ENCODE measurements at regions not wholly inside any gene's neighbourhood (a gene's known extent, or its start where the extent isn't known, plus 50 kb on each side); places are given as distances from the start of the nearest gene placed in this dataset.
"Not testable (repeated sequence)": the region's sequence is repeated elsewhere in the genome, so short reads cannot be mapped to it uniquely, and the experiment has no call there.

- no peak for DNase-seq
Measured at GRCh38 chr11:81368192-81368591, 1365.5 kb downstream of the FAM181B start.

- DNase-seq, result no peak
Measured at GRCh38 chr11:81365496-81365895, 1368.2 kb downstream of the FAM181B start.

- no peak for DNase-seq
Measured at GRCh38 chr11:81359476-81359875, 1374.2 kb downstream of the FAM181B start.

- no peak for DNase-seq
Measured at GRCh38 chr11:81345609-81346008, 1388.1 kb downstream of the FAM181B start.

- no peak for DNase-seq
Measured at GRCh38 chr11:81342966-81343365, 1390.7 kb downstream of the FAM181B start.

GRCh38 chr11:81340225-81340624 is 1393.4 kb downstream of the FAM181B start:
- no peak for DNase-seq

GRCh38 chr11:81339521-81339920 is 1394.1 kb downstream of the FAM181B start:
- no peak for DNase-seq

- DNase-seq, result no peak
Measured at GRCh38 chr11:81337756-81338155, 1395.9 kb downstream of the FAM181B start.

- no peak for DNase-seq
Measured at GRCh38 chr11:81332276-81332675, 1401.4 kb downstream of the FAM181B start.

GRCh38 chr11:81331611-81332235 is 1401.9 kb downstream of the FAM181B start:
- DNase-seq, result no peak

- no peak for DNase-seq
Measured at GRCh38 chr11:81331088-81331487, 1402.6 kb downstream of the FAM181B start.

- no peak for DNase-seq
Measured at GRCh38 chr11:81303038-81303664, 1430.5 kb downstream of the FAM181B start.

GRCh38 chr11:81301166-81301830 is 1432.4 kb downstream of the FAM181B start:
- no peak for DNase-seq

- DNase-seq, result no peak
Measured at GRCh38 chr11:81286959-81287358, 1446.7 kb downstream of the FAM181B start.

GRCh38 chr11:81286550-81286949 is 1447.1 kb downstream of the FAM181B start:
- DNase-seq, result no peak

- DNase-seq, result not testable (repeated sequence)
Measured at GRCh38 chr11:81280228-81280627, 1453.4 kb downstream of the FAM181B start.

GRCh38 chr11:81278991-81279390 is 1454.7 kb downstream of the FAM181B start:
- no peak for DNase-seq

GRCh38 chr11:81270686-81271085 is 1463.0 kb downstream of the FAM181B start:
- DNase-seq, result no peak

- DNase-seq, result no peak
Measured at GRCh38 chr11:81267246-81267645, 1466.4 kb downstream of the FAM181B start.

GRCh38 chr11:81259471-81259870 is 1474.2 kb downstream of the FAM181B start:
- DNase-seq, result no peak

GRCh38 chr11:81255895-81256294 is 1477.8 kb downstream of the FAM181B start:
- DNase-seq, result no peak

- no peak for DNase-seq
Measured at GRCh38 chr11:81253244-81253643, 1480.4 kb downstream of the FAM181B start.

GRCh38 chr11:81246941-81247340 is 1486.7 kb downstream of the FAM181B start:
- no peak for DNase-seq

- DNase-seq, result no peak
Measured at GRCh38 chr11:81245791-81246190, 1487.9 kb downstream of the FAM181B start.

All from CD4-positive, alpha-beta T cell treated with Interleukin-4 for 1 hour (primary cell).